PC-9 (cell line): ENCODE measurements at regions not wholly inside any gene's neighbourhood (a gene's known extent, or its start where the extent isn't known, plus 50 kb on each side); places are given as distances from the start of the nearest gene placed in this dataset.

Experiments used
- EZH2 ChIP-seq: fragments of 200-600 bp; sonication (generic); IDR thresholded peaks from 2 replicates; pipeline ENCODE4 v1.8.0; 2017; ENCODE audit warnings: antibody characterized with exemption, low read depth
- TF ChIP-seq, protein P1 (sequence below): fragments of 200-600 bp; sonication (generic); conservative IDR thresholded peaks from 2 replicates; pipeline ENCODE4 v1.6.1; 2017; ENCODE audit warnings: mixed run types, antibody characterized with exemption, mild to moderate bottlenecking, moderate library complexity

DNA sequence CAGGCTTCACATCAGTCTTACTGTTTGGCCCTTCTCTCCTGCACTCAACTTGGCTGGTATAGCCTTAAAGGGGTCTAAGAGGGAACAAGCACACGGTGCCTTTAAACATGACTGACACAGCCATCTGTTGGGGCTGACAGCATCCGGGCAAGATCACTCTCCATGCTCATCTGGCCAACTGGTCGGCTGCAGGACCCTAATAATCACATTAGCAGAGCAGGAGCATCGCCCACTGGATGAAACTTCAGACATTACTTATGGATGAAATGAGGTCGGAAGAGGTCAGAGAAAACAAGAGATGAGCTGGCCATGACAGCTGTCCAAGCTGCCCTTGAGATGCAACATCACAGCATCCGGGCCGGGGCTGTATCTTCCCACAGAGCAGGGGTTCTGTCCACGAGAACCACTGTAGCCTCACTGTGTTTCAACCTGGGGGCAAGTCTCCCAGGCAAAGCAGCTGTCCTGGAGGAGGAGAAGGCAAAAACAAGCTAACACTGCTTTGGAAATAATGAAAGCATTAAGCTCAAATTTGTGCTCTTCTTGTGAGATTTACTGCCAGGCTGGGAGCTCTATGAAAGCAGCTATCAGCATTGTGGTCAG, 94.4 kb upstream of the TTC29 start:
- TF ChIP-seq, protein P1, sequence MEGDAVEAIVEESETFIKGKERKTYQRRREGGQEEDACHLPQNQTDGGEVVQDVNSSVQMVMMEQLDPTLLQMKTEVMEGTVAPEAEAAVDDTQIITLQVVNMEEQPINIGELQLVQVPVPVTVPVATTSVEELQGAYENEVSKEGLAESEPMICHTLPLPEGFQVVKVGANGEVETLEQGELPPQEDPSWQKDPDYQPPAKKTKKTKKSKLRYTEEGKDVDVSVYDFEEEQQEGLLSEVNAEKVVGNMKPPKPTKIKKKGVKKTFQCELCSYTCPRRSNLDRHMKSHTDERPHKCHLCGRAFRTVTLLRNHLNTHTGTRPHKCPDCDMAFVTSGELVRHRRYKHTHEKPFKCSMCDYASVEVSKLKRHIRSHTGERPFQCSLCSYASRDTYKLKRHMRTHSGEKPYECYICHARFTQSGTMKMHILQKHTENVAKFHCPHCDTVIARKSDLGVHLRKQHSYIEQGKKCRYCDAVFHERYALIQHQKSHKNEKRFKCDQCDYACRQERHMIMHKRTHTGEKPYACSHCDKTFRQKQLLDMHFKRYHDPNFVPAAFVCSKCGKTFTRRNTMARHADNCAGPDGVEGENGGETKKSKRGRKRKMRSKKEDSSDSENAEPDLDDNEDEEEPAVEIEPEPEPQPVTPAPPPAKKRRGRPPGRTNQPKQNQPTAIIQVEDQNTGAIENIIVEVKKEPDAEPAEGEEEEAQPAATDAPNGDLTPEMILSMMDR = no peak
- no peak for TF ChIP-seq EZH2
